Tibial nerve (tissue), 4 donors: ENCODE measurements at regions not wholly inside any gene's neighbourhood (a gene's known extent, or its start where the extent isn't known, plus 50 kb on each side); places are given as distances from the start of the nearest gene placed in this dataset.

ENCODE experiments used
- EP300 ChIP-seq, 2 donors: sonication (generic); formaldehyde crosslinking; IDR thresholded peaks; one replicate each; pipeline ENCODE4 v1.6.1; 2017; ENCODE audit warnings: antibody characterized with exemption in 2 of 2, mild to moderate bottlenecking in 1 of 2
- POLR2A ChIP-seq, 2 donors: fragments of 450-650 bp; IDR thresholded peaks; one replicate each; pipeline ENCODE4 v1.6.1; 2017; ENCODE audit warnings: antibody characterized with exemption in 2 of 2, mild to moderate bottlenecking in 2 of 2, moderate library complexity in 2 of 2
- TF ChIP-seq, protein P1 (sequence below), 5 experiments: fragments of 200-600 bp in 3 of 5; fragments of 450-650 bp in 2 of 5; sonication (generic) in 3 of 5; IDR thresholded peaks; one replicate each; pipeline ENCODE4 v1.5.1; 2016 to 2019; ENCODE audit warnings: antibody characterized with exemption in 5 of 5, mild to moderate bottlenecking in 3 of 5, moderate library complexity in 2 of 5

GRCh38 chr4:45370408-45370807 is 644.1 kb upstream of the GNPDA2 start:
- TF ChIP-seq POLR2A (IDR thresholded peaks at IDR 0.05) (no peak), EP300 (IDR thresholded peaks at IDR 0.05) (no peak)
- TF ChIP-seq, protein P1, sequence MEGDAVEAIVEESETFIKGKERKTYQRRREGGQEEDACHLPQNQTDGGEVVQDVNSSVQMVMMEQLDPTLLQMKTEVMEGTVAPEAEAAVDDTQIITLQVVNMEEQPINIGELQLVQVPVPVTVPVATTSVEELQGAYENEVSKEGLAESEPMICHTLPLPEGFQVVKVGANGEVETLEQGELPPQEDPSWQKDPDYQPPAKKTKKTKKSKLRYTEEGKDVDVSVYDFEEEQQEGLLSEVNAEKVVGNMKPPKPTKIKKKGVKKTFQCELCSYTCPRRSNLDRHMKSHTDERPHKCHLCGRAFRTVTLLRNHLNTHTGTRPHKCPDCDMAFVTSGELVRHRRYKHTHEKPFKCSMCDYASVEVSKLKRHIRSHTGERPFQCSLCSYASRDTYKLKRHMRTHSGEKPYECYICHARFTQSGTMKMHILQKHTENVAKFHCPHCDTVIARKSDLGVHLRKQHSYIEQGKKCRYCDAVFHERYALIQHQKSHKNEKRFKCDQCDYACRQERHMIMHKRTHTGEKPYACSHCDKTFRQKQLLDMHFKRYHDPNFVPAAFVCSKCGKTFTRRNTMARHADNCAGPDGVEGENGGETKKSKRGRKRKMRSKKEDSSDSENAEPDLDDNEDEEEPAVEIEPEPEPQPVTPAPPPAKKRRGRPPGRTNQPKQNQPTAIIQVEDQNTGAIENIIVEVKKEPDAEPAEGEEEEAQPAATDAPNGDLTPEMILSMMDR (IDR thresholded peaks at IDR 0.05) = no peak
